Kidney (tissue), 13 donors: ENCODE measurements at regions not wholly inside any gene's neighbourhood (a gene's known extent, or its start where the extent isn't known, plus 50 kb on each side); places are given as distances from the start of the nearest gene placed in this dataset.
"Not testable (repeated sequence)": the region's sequence is repeated elsewhere in the genome, so short reads cannot be mapped to it uniquely, and the experiment has no call there.

ENCODE experiments used
- DNase-seq, 5 donors: peaks; one replicate each; pipeline ENCODE4 v3.0.0-alpha.2; 2013 to 2020
- FAIRE-seq: peaks from 2 replicates; lab custom pipeline; 2012; peaks lifted over from hg19 to GRCh38; lab: Jason Lieb, UNC
- H3K27ac ChIP-seq, 2 donors: one replicate each; pipeline ENCODE4 v1.7.0; 2013; ENCODE audit warnings: low read depth in 2 of 2, low read length in 2 of 2, inconsistent platforms in 1 of 2
- H3K27me3 ChIP-seq: one replicate; pipeline ENCODE4 v1.7.1; 2013; ENCODE audit warnings: low read length, inconsistent platforms; ENCODE audit not compliant: control insufficient read depth, insufficient read depth
- H3K36me3 ChIP-seq, 3 donors: one replicate each; pipeline versions ENCODE4 v1.7.0 to v1.7.1; 2013; ENCODE audit warnings: low read length in 3 of 3, control low read depth in 1 of 3, inconsistent platforms in 1 of 3; ENCODE audit not compliant: insufficient read depth in 3 of 3, control insufficient read depth in 2 of 3
- H3K4me1 ChIP-seq, 3 donors: one replicate each; pipeline versions ENCODE4 v1.7.0 to v1.7.1; 2013; ENCODE audit warnings: low read length in 3 of 3, inconsistent platforms in 1 of 3, low read depth in 1 of 3; ENCODE audit not compliant: control insufficient read depth in 2 of 3, insufficient read depth in 2 of 3
- H3K4me3 ChIP-seq, 3 donors: one replicate each; pipeline versions ENCODE4 v1.7.0 to v1.8.1; 2013; ENCODE audit warnings: low read length in 3 of 3, control low read depth in 1 of 3, inconsistent platforms in 1 of 3
- H3K9ac ChIP-seq, 3 donors: one replicate each; pipeline versions ENCODE4 v1.7.0 to v1.7.1; 2013; ENCODE audit warnings: low read length in 3 of 3, control low read depth in 1 of 3, inconsistent platforms in 1 of 3
- H3K9me3 ChIP-seq, 3 donors: one replicate each; pipeline versions ENCODE4 v1.7.0 to v1.7.1; 2013; ENCODE audit warnings: low read length in 3 of 3, control low read depth in 1 of 3, inconsistent platforms in 1 of 3; ENCODE audit not compliant: control insufficient read depth in 2 of 3, insufficient read depth in 1 of 3
- intact Hi-C: fragments of 100-400 bp; cut with DNase I; formaldehyde crosslinking; loops from one replicate; pipeline ENCODE4 v1.11.1; 2022
- TF ChIP-seq, protein P1 (sequence below): IDR thresholded peaks from 3 replicates; pipeline ENCODE4 v1.5.1; 2012; ENCODE audit warnings: mild to moderate bottlenecking, moderate library complexity, borderline replicate concordance; ENCODE audit not compliant: insufficient read depth; ENCODE audit errors: extremely low read depth
- donor health status: control.
- donor health status: control.
- donor health status: control.
- donor health status: control.
- donor health status: control.
- donor health status: DM: yes; HTN: yes; CAD: no.
- donor health status: Normal renal cell carcinoma (clear cell type).

DNA sequence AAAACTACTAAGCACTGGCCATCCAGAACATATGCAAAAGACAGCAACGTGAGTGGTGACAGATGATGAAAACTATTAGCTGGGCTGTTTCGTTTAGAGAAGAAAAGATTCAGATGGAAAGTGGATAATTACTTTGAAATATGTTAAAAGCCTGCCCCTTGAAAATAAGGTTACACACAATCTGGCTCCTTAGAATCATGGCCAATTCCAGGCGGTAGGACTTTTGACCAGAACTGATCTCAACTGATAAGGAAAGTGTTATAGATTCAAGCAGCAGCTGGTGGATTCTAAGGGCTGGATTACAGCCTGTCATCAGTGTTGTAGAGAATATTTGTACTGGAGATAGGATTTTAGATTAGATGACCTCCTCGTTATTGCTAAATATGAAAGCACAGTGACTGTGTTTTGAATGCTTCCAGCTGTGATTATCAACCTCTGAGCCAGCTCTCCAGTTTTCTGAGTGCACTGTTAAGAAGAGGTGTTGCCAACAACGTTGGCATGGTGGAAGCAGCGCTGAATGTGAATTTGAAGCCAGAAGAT is 75.1 kb downstream of the KBTBD2 start:
- DNase-seq = peak in 2 of 5 donors; percentile 15 to 60

DNA sequence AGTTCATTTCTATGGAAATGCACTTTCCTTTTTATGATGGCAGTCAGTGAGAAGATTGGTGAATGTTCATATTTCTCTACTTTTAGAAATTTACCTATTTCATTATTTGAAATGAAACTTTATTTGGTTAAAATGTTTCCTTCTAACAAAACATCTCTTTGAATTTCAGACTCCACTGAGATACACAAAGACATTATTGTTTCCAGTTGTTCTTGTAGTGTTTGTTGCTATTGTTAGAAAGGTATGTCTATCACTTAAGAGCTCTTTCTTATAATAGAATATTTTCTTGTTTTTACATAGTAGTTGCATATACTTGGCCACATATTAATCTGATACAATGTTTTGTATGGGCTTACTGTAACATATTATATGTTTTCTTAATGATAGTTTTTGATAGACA is 76.8 kb downstream of the KBTBD2 start:
- H3K27ac ChIP-seq, H3K4me1 ChIP-seq, H3K9ac ChIP-seq, H3K4me3 ChIP-seq, FAIRE-seq, DNase-seq, H3K9me3 ChIP-seq, intact Hi-C loops, H3K36me3 ChIP-seq, H3K27me3 ChIP-seq: not testable (repeated sequence)

More for the DNA sequence above, 75.1 kb downstream of the KBTBD2 start:
- intact Hi-C loops, H3K9me3 ChIP-seq, H3K27me3 ChIP-seq, H3K4me3 ChIP-seq, H3K9ac ChIP-seq, FAIRE-seq, H3K4me1 ChIP-seq, H3K36me3 ChIP-seq, H3K27ac ChIP-seq: not testable (repeated sequence)

DNA sequence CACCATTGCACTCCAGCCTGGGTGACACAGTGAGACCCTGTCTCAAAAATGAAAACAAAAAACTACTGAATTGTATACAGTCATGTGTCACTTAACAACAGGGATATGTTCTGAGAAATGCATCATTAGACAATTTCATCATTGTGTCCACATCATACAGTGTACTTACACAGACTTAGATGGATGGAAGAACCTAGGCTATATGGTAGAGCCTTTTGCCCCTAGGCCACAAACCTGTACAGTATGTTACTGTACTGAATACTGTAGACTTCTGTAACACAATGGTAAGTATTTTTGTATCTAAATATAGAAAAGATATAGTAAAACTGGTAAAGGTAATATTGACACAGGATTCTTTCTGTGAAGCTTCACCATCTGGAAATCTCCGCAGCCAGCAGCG is 81.7 kb downstream of the KBTBD2 start:
- Histone ChIP-seq H3K4me1 (no peaks in the 10 kb centered on the region), H3K36me3 (no peaks in the 10 kb centered on the region), H3K9me3 (no peaks in the 10 kb centered on the region), H3K4me3 (no peak overlapping the region), H3K9ac (no peak overlapping the region), H3K27ac (no peak overlapping the region), H3K27me3 (no peaks in the 10 kb centered on the region)
- FAIRE-seq = no peak
- DNase-seq = no peak
- TF ChIP-seq, protein P1, sequence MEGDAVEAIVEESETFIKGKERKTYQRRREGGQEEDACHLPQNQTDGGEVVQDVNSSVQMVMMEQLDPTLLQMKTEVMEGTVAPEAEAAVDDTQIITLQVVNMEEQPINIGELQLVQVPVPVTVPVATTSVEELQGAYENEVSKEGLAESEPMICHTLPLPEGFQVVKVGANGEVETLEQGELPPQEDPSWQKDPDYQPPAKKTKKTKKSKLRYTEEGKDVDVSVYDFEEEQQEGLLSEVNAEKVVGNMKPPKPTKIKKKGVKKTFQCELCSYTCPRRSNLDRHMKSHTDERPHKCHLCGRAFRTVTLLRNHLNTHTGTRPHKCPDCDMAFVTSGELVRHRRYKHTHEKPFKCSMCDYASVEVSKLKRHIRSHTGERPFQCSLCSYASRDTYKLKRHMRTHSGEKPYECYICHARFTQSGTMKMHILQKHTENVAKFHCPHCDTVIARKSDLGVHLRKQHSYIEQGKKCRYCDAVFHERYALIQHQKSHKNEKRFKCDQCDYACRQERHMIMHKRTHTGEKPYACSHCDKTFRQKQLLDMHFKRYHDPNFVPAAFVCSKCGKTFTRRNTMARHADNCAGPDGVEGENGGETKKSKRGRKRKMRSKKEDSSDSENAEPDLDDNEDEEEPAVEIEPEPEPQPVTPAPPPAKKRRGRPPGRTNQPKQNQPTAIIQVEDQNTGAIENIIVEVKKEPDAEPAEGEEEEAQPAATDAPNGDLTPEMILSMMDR = no peak
- intact Hi-C loops = no loop called here

DNA sequence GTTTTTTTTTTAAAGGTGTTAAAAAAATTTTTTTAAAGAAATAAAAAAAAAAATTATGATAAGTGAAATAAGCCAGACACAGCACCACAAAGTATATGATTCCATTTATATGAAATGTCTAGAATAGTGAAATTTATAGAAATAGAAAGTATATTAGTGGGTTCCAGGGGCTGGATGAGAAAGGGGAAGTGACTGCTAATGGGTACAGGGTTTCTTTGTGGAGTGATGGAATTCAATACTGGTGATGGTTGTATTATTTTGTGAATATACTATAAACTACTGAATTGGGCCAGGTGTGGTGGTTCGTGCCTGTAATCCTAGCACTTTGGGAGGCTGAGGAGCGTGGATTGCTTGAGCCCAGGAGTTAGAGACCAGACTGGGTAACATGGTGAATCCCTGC is 82.2 kb downstream of the KBTBD2 start:
- intact Hi-C loops = no loop called here
- TF ChIP-seq, protein P1 = no peak
- Histone ChIP-seq H3K9me3 (no peaks in the 10 kb centered on the region), H3K27ac (no peak overlapping the region), H3K4me3 (no peak overlapping the region), H3K27me3 (no peaks in the 10 kb centered on the region), H3K9ac (no peak overlapping the region), H3K36me3 (no peaks in the 10 kb centered on the region), H3K4me1 (no peaks in the 10 kb centered on the region)
- no peak for DNase-seq
- FAIRE-seq = no peak
